ENCODE measurements at regions not wholly inside any gene's neighbourhood (a gene's known extent, or its start where the extent isn't known, plus 50 kb on each side); places are given as distances from the start of the nearest gene placed in this dataset.

GRCh38 chr10:61073391-61073790 lies 129.4 kb upstream of the RHOBTB1 start:
- TF ChIP-seq POLR2A (IDR thresholded peaks at IDR 0.05) (no peak), CTCF (IDR thresholded peaks at IDR 0.05) (no peak), EP300 (IDR thresholded peaks at IDR 0.05) (no peak), POLR2AphosphoS5 (IDR thresholded peaks at IDR 0.05) (no peak)
